IMR-90 (cell line): ENCODE measurements at regions not wholly inside any gene's neighbourhood (a gene's known extent, or its start where the extent isn't known, plus 50 kb on each side); places are given as distances from the start of the nearest gene placed in this dataset.

ENCODE experiments used
- ATAC-seq: fragments of 200-7000 bp; cut with Tn5 transposase; 2 replicates; pipeline ENCODE4 v1.9.1; 2020; ENCODE audit warnings: low read depth, mild to moderate bottlenecking, moderate library complexity
- BruUV-seq: library from RNA; stranded (reverse); fragments of 400-500 nt; replicated peaks from 2 replicates; lab custom pipeline; 2021; lab: Mats Ljungman, UMichigan
- CTCF ChIA-PET: fragments of 300-600 bp; formaldehyde crosslinking; extraction: SDS; loops from one replicate; lab custom pipeline; 2021; ENCODE audit warnings: antibody characterized with exemption; lab: Yijun Ruan, JAX
- POLR2A ChIA-PET: fragments of 300-600 bp; sonication (Branson Sonifier 250); formaldehyde crosslinking; loops from one replicate; lab custom pipeline; 2022; ENCODE audit warnings: antibody characterized with exemption; ENCODE audit not compliant: unreplicated experiment; lab: Charles Lee
- DNase-seq: peaks from one replicate; pipeline ENCODE4 v3.0.0; 2013
- H2AFZ ChIP-seq: replicated peaks from 2 replicates; pipeline ENCODE3; 2013; ENCODE audit warnings: low read length, mild to moderate bottlenecking; ENCODE audit not compliant: poor library complexity
- H2AK5ac ChIP-seq: 2 replicates; pipeline ENCODE4 v1.6.1; 2013; ENCODE audit warnings: low read depth, low read length, inconsistent platforms
- H2AK9ac ChIP-seq: replicated peaks from 2 replicates; pipeline ENCODE3; 2013; ENCODE audit warnings: mild to moderate bottlenecking, low read depth, low read length, moderate library complexity; ENCODE audit not compliant: poor library complexity
- H2BK120ac ChIP-seq: 2 replicates; pipeline ENCODE4 v1.6.1; 2013; ENCODE audit warnings: low read depth, low read length, inconsistent platforms
- H2BK15ac ChIP-seq: 3 replicates; pipeline ENCODE4 v1.6.1; 2013; ENCODE audit warnings: low read depth, low read length, inconsistent platforms
- H2BK20ac ChIP-seq: 2 replicates; pipeline ENCODE4 v1.6.1; 2013; ENCODE audit warnings: low read depth, mild to moderate bottlenecking, inconsistent platforms, low read length, moderate library complexity
- H2BK5ac ChIP-seq: 2 replicates; pipeline ENCODE4 v1.6.1; 2013; ENCODE audit warnings: mild to moderate bottlenecking, low read depth, low read length, inconsistent platforms; ENCODE audit not compliant: poor library complexity, severe bottlenecking
- H3K14ac ChIP-seq: replicated peaks from 2 replicates; pipeline ENCODE4 v1.6.1; 2013; ENCODE audit warnings: low read depth, low read length, inconsistent platforms
- H3K18ac ChIP-seq: 2 replicates; pipeline ENCODE4 v1.6.1; 2013; ENCODE audit warnings: low read depth, low read length, control low read depth
- H3K23ac ChIP-seq: 2 replicates; pipeline ENCODE4 v1.6.1; 2013; ENCODE audit warnings: low read depth, low read length, inconsistent platforms
- H3K27ac ChIP-seq: 2 replicates; pipeline ENCODE4 v1.5.1; 2013; ENCODE audit warnings: mild to moderate bottlenecking, control low read depth, low read length; ENCODE audit not compliant: insufficient read depth
- H3K27me3 ChIP-seq: 2 replicates; pipeline ENCODE4 v1.6.1; 2013; ENCODE audit warnings: low read length; ENCODE audit not compliant: control insufficient read depth, insufficient read depth
- H3K36me3 ChIP-seq: 2 replicates; pipeline ENCODE4 v1.6.1; 2013; ENCODE audit warnings: low read length, mixed read lengths; ENCODE audit not compliant: control insufficient read depth, insufficient read depth
- H3K4ac ChIP-seq: 2 replicates; pipeline ENCODE4 v1.6.1; 2013; ENCODE audit warnings: low read depth, low read length, inconsistent platforms
- H3K4me1 ChIP-seq: 2 replicates; pipeline ENCODE4 v1.6.1; 2013; ENCODE audit warnings: low read length, mixed read lengths; ENCODE audit not compliant: control insufficient read depth, insufficient read depth
- H3K4me2 ChIP-seq: 2 replicates; pipeline ENCODE4 v1.6.1; 2013; ENCODE audit warnings: low read depth, mild to moderate bottlenecking, control low read depth, low read length, moderate library complexity
- H3K4me3 ChIP-seq: 2 replicates; pipeline ENCODE4 v1.5.1; 2013; ENCODE audit warnings: low read depth, mild to moderate bottlenecking, control low read depth, low read length, moderate library complexity; ENCODE audit not compliant: insufficient read depth
- H3K56ac ChIP-seq: 2 replicates; pipeline ENCODE4 v1.6.1; 2013; ENCODE audit warnings: low read length, inconsistent platforms; ENCODE audit not compliant: insufficient read depth; ENCODE audit errors: extremely low read depth
- H3K79me1 ChIP-seq, 2 experiments: 2 replicates each; pipeline ENCODE4 v1.6.1; 2013; ENCODE audit warnings: low read length in 2 of 2, inconsistent platforms in 1 of 2, low read depth in 1 of 2
- H3K9ac ChIP-seq: 2 replicates; pipeline ENCODE4 v1.6.1; 2013; ENCODE audit warnings: low read depth, low read length, control low read depth
- H3K9me1 ChIP-seq: 2 replicates; pipeline ENCODE4 v1.6.1; 2013; ENCODE audit warnings: low read length, inconsistent platforms; ENCODE audit not compliant: insufficient read depth
- H3K9me3 ChIP-seq: 2 replicates; pipeline ENCODE4 v1.6.1; 2013; ENCODE audit warnings: low read length; ENCODE audit not compliant: control insufficient read depth, insufficient read depth
- H4K20me1 ChIP-seq: 2 replicates; pipeline ENCODE4 v1.6.1; 2013; ENCODE audit warnings: low read length, inconsistent platforms; ENCODE audit not compliant: insufficient read depth
- H4K5ac ChIP-seq: 2 replicates; pipeline ENCODE4 v1.6.1; 2013; ENCODE audit warnings: mild to moderate bottlenecking, low read depth, low read length, control low read depth
- H4K8ac ChIP-seq, 2 experiments: 2 replicates each; pipeline ENCODE4 v1.6.1; 2013; ENCODE audit warnings: low read depth in 2 of 2, low read length in 2 of 2, control low read depth in 1 of 2, inconsistent platforms in 1 of 2
- H4K91ac ChIP-seq: 2 replicates; pipeline ENCODE4 v1.6.1; 2013; ENCODE audit warnings: low read depth, low read length, inconsistent platforms; ENCODE audit not compliant: insufficient read depth
- FOS ChIP-seq: fragments of 150-350 bp; IDR thresholded peaks from 2 replicates; pipeline ENCODE4 v1.6.1; 2016; ENCODE audit warnings: low read depth, low read length
- WGBS, 2 experiments: methylation state at CpG; one replicate each; pipeline versions ENCODE4 v1.1.5 to v1.1.7; 2013; ENCODE audit warnings: missing lambda C conversion rate in 2 of 2; ENCODE audit not compliant: insufficient read length in 1 of 2; ENCODE audit errors: extremely low coverage in 2 of 2; 5-methylcytosine and 5-hydroxymethylcytosine counted together
- dilution Hi-C: fragments of 300-500 bp; cut with HindIII; formaldehyde crosslinking; loops from one replicate; pipeline ENCODE4 v1.14.3; 2018; ENCODE audit warnings: low sequenced_read_pairs; ENCODE audit not compliant: unreplicated experiment
- in situ Hi-C: fragments of 300-500 bp; cut with MboI; formaldehyde crosslinking; loops from 3 replicates; pipeline ENCODE4 v1.14.3; 2019; ENCODE audit warnings: low sequenced_read_pairs, inconsistent platforms, mixed read lengths
- intact Hi-C: fragments of 100-400 bp; cut with micrococcal nuclease; formaldehyde crosslinking; loops from 2 replicates; pipeline ENCODE4 v1.10.0; 2022
- TF ChIP-seq, protein P1 (sequence below): fragments of 150-350 bp; IDR thresholded peaks from 2 replicates; pipeline ENCODE4 v1.6.1; 2016; ENCODE audit warnings: low read depth, mild to moderate bottlenecking, low read length, moderate library complexity, borderline replicate concordance

DNA sequence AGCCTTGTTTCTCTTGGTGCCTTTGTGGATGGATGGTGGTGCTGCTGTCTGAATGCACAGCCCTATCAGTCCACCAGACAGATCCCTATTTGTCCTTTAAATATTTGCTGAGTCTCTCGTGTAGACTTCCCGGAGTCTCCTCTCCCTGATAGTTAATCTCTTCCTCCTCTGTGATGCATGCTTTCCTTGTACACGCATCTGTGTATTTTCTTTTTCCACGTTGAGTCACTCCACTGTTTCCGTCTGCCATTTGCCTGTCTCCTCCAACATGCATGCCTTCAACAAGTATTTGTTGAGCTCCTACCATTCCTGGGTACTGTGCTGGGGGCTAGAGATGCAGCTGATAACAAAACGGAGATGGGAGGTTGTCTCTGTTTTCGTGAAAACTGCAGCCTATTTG, 282.6 kb downstream of the HAPSTR1 start:
- Histone ChIP-seq H2BK20ac (no peak overlapping the region), H2BK120ac (no peak overlapping the region), H3K4me2 (no peak overlapping the region), H2AFZ (no peak overlapping the region), H3K79me1 (no peaks in the 10 kb centered on the region), H3K4me3 (no peak overlapping the region), H3K36me3 (no peaks in the 10 kb centered on the region), H3K9ac (no peak overlapping the region), H3K4ac (no peak overlapping the region), H2AK5ac (no peak overlapping the region), H3K56ac (no peak overlapping the region), H2BK15ac (no peak overlapping the region), H4K91ac (no peak overlapping the region), H2BK5ac (no peak overlapping the region), H3K27ac (no peak overlapping the region), H3K27me3 (no peaks in the 10 kb centered on the region), H4K5ac (no peak overlapping the region), H4K20me1 (no peaks in the 10 kb centered on the region), H3K9me1 (no peaks in the 10 kb centered on the region), H3K18ac (no peak overlapping the region), H3K14ac (no peak overlapping the region), H3K4me1 (no peaks in the 10 kb centered on the region), H2AK9ac (no peak overlapping the region), H3K23ac (no peak overlapping the region), H4K8ac (no peak overlapping the region), H3K9me3 (peaks cover 10% of the 10 kb centered on the region; the same call in 1 of the 2 replicates)
- dilution Hi-C loops (no loop called here), intact Hi-C loops (no loop called here), in situ Hi-C loops (no loop called here)
- WGBS, 2 experiments, result 0% methylated on average over 2 of the region's 7 CpGs; no CpG with 5 or more reads in 1 of the 2 experiments
- ATAC-seq, result no peak
- no TSS peak for BruUV-seq
- ChIA-PET POLR2A (no interaction called here), CTCF (no interaction called here)
- TF ChIP-seq, protein P1, sequence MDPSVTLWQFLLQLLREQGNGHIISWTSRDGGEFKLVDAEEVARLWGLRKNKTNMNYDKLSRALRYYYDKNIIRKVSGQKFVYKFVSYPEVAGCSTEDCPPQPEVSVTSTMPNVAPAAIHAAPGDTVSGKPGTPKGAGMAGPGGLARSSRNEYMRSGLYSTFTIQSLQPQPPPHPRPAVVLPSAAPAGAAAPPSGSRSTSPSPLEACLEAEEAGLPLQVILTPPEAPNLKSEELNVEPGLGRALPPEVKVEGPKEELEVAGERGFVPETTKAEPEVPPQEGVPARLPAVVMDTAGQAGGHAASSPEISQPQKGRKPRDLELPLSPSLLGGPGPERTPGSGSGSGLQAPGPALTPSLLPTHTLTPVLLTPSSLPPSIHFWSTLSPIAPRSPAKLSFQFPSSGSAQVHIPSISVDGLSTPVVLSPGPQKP, result no peak
- TF ChIP-seq FOS, result no peak
- DNase-seq, result no peak
